ENCODE measurements at regions not wholly inside any gene's neighbourhood (a gene's known extent, or its start where the extent isn't known, plus 50 kb on each side); places are given as distances from the start of the nearest gene placed in this dataset.

DNA sequence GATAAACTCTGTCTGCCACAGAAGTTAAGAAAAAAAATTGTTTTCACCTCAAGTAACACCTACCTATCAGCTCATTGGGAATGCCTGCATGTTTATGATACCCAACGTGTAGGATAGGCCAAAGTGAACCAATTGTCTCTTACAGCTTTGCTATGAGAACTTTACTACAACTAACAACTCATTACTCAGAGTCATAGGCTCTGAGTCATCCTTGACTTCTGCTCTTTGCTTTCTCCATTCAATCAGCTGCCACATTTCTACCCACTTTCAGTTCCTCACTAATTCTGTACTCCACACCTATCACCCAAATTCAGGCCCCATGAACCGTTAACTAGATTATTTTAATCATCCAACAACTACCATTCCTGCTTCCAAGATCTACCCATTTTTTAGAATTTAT, 843.9 kb downstream of the TUSC7 start:
- intact Hi-C loops (cut with micrococcal nuclease) = no loop called here
- TF ChIP-seq, protein P1, sequence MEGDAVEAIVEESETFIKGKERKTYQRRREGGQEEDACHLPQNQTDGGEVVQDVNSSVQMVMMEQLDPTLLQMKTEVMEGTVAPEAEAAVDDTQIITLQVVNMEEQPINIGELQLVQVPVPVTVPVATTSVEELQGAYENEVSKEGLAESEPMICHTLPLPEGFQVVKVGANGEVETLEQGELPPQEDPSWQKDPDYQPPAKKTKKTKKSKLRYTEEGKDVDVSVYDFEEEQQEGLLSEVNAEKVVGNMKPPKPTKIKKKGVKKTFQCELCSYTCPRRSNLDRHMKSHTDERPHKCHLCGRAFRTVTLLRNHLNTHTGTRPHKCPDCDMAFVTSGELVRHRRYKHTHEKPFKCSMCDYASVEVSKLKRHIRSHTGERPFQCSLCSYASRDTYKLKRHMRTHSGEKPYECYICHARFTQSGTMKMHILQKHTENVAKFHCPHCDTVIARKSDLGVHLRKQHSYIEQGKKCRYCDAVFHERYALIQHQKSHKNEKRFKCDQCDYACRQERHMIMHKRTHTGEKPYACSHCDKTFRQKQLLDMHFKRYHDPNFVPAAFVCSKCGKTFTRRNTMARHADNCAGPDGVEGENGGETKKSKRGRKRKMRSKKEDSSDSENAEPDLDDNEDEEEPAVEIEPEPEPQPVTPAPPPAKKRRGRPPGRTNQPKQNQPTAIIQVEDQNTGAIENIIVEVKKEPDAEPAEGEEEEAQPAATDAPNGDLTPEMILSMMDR (IDR thresholded peaks at IDR 0.05) = no peak
- H3K27ac Mint-ChIP-seq = no peak overlapping the region
- POLR2A ChIA-PET = no interaction called here
- ATAC-seq (ENCODE audit: low read depth) = no peak
- CTCF ChIA-PET = no interaction called here
- H3K36me3 Mint-ChIP-seq (ENCODE audit: low read depth) = no peaks in the 10 kb centered on the region
- DNase-seq = no peak
- H3K9me3 Mint-ChIP-seq = no peaks in the 10 kb centered on the region
- no peaks in the 10 kb centered on the region for H3K4me1 Mint-ChIP-seq
- H3K27me3 Mint-ChIP-seq = no peaks in the 10 kb centered on the region
- H3K4me3 Mint-ChIP-seq = no peak overlapping the region

DNA sequence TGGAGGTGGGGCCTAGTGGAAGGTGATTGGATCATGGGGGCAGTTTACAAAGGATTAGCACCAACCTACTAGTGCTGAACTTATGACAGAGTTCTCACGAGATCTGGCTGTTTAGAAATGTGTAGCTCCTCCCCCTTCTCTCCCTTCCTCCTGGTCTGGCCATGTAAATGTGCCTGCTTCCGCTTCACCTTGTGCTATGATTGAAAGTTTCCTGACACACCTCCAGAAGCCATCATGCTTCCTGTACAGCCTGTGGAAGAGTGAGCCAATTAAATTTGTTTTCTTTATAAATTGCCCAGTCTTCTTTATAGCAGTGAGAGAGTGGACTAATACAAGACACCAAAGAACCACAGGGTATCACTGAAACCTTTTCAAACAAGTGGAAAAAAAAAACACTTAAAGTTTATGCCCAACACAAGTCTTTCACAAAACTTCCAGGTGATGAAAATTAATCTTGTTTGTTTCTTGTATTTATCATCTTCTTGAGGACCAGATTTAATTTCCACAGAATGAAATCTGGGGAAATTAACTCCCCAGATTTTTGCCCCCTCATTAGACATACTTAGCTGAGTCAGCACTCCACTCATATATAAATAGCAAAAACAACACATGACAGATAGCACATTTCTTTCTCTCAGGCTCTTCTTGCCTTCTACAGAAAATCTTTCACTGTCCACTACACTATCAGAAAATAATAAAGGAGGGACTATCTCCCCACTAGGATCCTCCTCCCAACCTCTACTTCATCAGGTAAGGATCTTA, 847.2 kb downstream of the TUSC7 start:
- POLR2A ChIA-PET = no interaction called here
- TF ChIP-seq, protein P1 (IDR thresholded peaks at IDR 0.05) = no peak
- intact Hi-C loops (cut with micrococcal nuclease) = no loop called here
- Mint-ChIP-seq H3K4me1 (no peaks in the 10 kb centered on the region), H3K27me3 (no peaks in the 10 kb centered on the region), H3K9me3 (no peaks in the 10 kb centered on the region), H3K36me3 (ENCODE audit: low read depth) (no peaks in the 10 kb centered on the region), H3K27ac (no peak overlapping the region), H3K4me3 (no peak overlapping the region)
- ATAC-seq (ENCODE audit: low read depth) (no peak), DNase-seq (no peak)
- CTCF ChIA-PET = no interaction called here

DNA sequence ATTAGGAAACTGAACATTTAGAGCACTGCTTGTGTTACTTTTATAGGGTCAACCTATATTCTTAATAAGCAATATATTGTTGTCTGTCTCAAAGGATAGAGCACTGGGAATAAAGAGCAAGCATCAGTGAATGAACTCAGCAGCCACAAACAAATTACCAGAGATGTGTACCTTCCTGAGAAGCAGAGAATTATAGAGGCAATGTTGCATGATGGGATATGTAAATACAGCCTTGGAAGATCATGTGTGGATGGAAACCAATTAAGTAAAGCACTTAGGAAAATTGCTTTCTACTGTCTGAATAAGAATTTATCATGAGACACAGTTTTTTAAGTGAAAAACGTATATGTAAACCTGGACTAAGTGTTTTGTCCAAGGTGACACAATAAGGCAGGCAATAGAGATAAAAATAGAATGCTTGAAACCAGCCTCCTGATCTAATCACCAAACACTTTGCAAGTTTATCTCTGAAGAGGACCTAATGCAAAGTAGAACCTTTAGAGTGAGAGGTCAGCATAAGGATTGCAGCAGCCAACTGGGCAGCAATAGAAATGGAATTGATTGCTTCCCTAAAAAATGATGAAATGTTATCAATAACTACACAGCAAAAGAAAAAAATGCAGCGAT, 848.0 kb downstream of the TUSC7 start:
- intact Hi-C loops (cut with micrococcal nuclease) = no loop called here
- ChIA-PET CTCF (no interaction called here), POLR2A (no interaction called here)
- no peaks in the 10 kb centered on the region for H3K4me1 Mint-ChIP-seq
- no peaks in the 10 kb centered on the region for H3K36me3 Mint-ChIP-seq (ENCODE audit: low read depth)
- DNase-seq = no peak
- no peaks in the 10 kb centered on the region for H3K27me3 Mint-ChIP-seq
- no peaks in the 10 kb centered on the region for H3K9me3 Mint-ChIP-seq
- no peak for ATAC-seq (ENCODE audit: low read depth)
- TF ChIP-seq, protein P1 (IDR thresholded peaks at IDR 0.05) = no peak
- no peak overlapping the region for H3K27ac Mint-ChIP-seq
- H3K4me3 Mint-ChIP-seq = no peak overlapping the region

DNA sequence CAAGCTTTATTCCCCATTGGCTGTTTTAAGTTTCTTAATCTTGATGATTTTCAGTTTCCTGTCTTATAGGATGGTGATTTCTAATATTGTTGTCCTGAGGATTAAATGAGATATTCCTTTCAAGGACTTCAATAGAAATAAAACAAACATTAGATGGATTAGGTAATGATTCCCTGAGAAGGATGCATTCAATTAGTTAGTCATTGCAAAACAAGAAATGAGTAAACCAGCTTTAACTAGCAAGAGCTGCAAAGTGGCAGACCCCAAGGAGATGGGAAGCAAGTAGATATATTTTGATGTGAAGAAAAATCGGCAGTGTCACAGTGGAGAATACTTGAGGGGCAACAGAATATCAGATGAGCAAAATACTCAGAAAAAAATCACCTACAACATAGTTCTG, 849.1 kb downstream of the TUSC7 start:
- Mint-ChIP-seq H3K4me3 (no peak overlapping the region), H3K4me1 (no peaks in the 10 kb centered on the region), H3K27ac (no peak overlapping the region), H3K27me3 (no peaks in the 10 kb centered on the region), H3K36me3 (ENCODE audit: low read depth) (no peaks in the 10 kb centered on the region), H3K9me3 (no peaks in the 10 kb centered on the region)
- intact Hi-C loops (cut with micrococcal nuclease) = no loop called here
- DNase-seq (no peak), ATAC-seq (ENCODE audit: low read depth) (no peak)
- ChIA-PET CTCF (no interaction called here), POLR2A (no interaction called here)
- TF ChIP-seq, protein P1 (IDR thresholded peaks at IDR 0.05) = no peak

DNA sequence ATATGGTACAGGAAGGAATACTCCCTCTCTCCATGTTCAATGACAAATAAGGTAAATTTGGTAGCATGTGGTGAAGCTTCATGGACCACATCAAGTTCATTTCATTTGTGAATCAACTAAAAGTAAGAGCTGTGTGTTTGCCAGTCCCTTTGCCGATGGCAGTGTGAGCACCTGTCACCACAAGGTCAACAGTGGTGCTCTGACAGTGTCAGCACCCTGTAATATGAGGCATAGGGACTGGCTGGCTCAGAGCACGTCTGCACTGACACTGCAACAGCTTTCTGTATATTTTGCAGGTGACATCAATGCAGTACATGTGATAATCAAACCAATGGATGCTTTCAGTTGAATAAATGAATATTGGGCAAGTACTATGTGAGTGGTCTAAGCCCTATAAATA, 852.4 kb downstream of the TUSC7 start:
- CTCF ChIA-PET = no interaction called here
- peaks cover 3% of the 10 kb centered on the region for H3K9me3 Mint-ChIP-seq
- H3K27me3 Mint-ChIP-seq = no peaks in the 10 kb centered on the region
- no peaks in the 10 kb centered on the region for H3K36me3 Mint-ChIP-seq (ENCODE audit: low read depth)
- POLR2A ChIA-PET = no interaction called here
- no peaks in the 10 kb centered on the region for H3K4me1 Mint-ChIP-seq
- intact Hi-C loops (cut with micrococcal nuclease) = no loop called here
- H3K27ac Mint-ChIP-seq = no peak overlapping the region
- no peak overlapping the region for H3K4me3 Mint-ChIP-seq
- ATAC-seq (ENCODE audit: low read depth) (no peak), DNase-seq (no peak)
- TF ChIP-seq, protein P1 (IDR thresholded peaks at IDR 0.05) = no peak
